ENCODE measurements at regions not wholly inside any gene's neighbourhood (a gene's known extent, or its start where the extent isn't known, plus 50 kb on each side); places are given as distances from the start of the nearest gene placed in this dataset.

GRCh38 chr5:124832510-124832909 is 86.1 kb upstream of the ZNF608 start:
- no peak for TF ChIP-seq POLR2A (IDR thresholded peaks at IDR 0.05; ENCODE audit: low read depth)
- TF ChIP-seq CTCF (IDR thresholded peaks at IDR 0.05) = no peak
- TF ChIP-seq POLR2AphosphoS5 (IDR thresholded peaks at IDR 0.05) = no peak

All from esophagus muscularis mucosa (tissue), 3 donors.